NCI-H226 (cell line): ENCODE measurements at regions not wholly inside any gene's neighbourhood (a gene's known extent, or its start where the extent isn't known, plus 50 kb on each side); places are given as distances from the start of the nearest gene placed in this dataset.

ENCODE experiments used
- DNase-seq: peaks from one replicate; pipeline ENCODE4 v3.0.0-alpha.2; 2015

GRCh38 chr21:27261676-27262075 lies 294.8 kb upstream of the ADAMTS5 start:
- DNase-seq, result no peak

- no peak for DNase-seq
These were observed 293.8 kb upstream of the ADAMTS5 start for GRCh38 chr21:27260728-27261127.

- DNase-seq, result no peak
These were observed 292.0 kb upstream of the ADAMTS5 start for GRCh38 chr21:27258742-27259448.

DNA sequence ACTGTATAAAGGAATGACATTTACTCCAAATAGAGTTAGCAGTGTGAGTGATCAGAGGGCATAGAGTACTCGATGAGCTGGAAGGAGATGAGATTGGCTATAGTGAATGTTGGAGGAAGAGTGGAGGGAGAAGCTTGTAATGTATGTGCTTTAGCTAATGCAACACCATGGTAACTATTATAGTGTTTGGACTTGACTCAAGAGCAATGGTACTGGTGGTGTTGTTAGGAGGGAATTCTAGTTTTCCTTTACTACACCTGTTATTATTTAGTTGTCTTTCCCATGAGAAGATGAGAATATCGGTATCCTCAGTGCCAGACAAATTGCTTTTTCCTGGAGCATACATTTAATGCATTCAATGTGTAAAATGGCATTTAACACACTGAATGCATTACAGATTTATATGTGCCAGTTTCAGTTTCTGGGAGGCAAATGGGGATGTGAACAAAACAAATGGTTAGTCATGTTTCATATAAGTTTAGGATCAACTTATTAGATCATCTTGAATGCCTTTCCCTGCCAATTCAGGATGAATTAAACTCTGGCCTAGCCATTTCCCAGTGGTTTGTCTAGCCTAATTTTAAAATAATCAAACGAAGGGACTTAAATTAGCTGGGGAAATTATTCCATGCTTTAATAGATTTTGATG lies 291.1 kb upstream of the ADAMTS5 start:
- DNase-seq, result no peak

DNA sequence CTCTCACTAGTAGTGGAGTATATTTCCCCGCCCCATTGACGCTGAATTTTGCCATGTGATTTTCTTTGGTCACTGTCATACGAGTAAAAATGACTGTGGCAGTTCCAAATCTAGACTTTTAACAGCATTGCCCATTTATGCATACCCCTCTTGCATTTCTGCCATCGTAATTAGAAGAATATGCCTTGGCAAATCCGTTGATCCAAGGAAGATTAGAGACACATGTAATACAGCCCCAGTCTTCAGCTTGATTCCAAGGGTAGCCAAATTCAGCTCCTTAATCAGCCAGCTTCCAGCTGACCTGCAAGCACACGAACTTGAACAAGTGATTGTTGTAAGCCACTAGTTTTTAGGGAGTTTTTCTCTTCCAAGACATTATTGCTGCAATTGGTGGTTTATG lies 290.3 kb upstream of the ADAMTS5 start:
- no peak for DNase-seq

DNA sequence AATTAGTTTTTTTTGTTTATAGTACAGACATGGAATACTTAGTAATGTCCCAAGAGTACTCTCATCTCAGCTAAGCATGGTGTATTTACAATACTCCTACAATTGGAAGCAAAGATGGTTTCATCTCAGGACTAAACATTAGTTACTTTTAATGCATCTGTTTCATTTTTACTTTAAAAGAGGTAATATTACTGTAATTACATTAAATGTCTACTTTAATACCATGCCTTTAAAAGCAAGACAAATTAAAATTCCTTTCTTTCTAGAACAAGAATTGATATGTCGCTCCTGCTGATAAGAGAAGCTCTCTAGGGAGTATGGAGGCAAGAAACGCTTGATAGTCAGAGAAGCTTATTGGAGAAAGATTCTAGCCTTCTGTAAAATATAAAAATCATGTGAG lies 284.9 kb upstream of the ADAMTS5 start:
- DNase-seq, result no peak

- DNase-seq, result no peak
These were observed 283.5 kb upstream of the ADAMTS5 start for GRCh38 chr21:27250366-27250765.

GRCh38 chr21:27248814-27249213 lies 281.9 kb upstream of the ADAMTS5 start:
- no peak for DNase-seq

DNA sequence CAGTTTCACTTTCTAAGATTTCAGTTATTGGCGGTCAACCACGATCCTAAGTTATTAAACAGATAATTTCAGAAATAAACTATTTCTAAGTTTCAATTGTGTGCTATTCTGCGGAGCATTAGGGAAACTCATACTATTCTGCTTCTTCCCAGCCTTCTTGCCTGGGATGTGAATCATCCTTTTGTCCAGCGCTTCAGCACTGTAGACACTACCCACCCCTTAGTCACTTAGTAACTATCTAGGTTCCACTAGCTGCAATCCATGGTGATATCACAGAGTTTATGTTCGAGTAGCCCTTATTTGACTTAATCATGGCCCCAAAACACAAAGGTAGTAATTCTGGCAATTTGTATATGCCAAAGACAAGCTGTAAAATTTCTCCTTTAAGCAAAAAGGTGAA lies 279.9 kb upstream of the ADAMTS5 start:
- peak; percentile 64 for DNase-seq

DNA sequence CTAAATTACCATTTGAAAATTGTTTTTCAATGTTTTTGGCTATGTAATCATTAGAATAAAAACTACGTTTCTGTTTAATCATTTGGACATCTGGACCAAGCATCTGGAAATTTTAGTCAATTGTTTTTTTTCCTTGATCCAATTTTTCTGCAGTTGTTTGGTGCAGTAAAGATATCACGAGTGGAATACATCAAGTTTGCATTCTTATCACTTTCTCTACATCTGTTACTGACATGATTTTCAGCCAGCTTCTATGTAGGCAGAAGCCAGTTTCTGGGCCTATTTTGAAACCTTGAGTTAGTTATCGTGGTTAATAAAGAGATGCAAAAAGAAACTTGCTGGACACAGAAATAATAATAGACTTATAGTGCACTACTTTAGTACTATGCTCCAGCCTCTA lies 277.9 kb upstream of the ADAMTS5 start:
- DNase-seq, result no peak

DNA sequence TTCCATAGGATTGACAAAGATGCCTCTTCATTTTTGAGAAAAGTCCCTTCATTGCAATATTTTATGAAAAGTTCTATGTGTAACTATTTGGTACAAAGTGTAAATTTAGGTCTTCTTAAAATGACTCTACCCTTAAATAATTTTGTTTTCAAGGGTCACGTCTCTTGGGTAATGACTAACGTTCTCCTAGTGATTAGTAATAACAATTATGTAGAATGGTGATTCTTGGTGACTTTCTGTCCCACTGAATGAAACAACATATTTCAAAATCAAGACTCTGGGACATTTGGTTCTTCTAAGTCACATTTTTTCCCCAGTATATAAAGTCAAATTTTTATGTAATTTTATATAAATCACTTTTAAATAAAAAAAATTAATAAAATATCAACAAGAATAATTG lies 277.5 kb upstream of the ADAMTS5 start:
- DNase-seq, result no peak

DNA sequence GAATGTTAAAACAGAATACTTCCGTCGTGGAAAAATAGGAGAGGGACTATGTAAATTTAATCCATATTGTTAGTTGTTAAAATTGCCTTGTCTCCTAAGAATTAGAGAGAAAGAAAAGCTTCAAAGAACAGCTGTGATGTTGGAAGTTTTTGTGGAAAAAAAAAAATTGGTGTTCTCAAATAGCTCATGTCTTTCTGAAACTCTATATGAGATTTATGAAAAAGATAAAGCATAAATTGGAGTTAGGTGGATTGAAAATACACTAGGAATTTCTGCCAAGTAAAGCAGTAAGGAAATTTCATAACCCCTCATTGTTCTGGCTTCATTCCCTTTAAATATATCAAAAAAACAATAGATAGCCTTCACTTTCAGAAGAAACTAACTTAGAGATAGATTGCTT lies 274.0 kb upstream of the ADAMTS5 start:
- DNase-seq, result no peak

- DNase-seq, result no peak
These were observed 266.7 kb upstream of the ADAMTS5 start for GRCh38 chr21:27233514-27234115.

- no peak for DNase-seq
These were observed 259.1 kb upstream of the ADAMTS5 start for GRCh38 chr21:27225940-27226339.

GRCh38 chr21:27225151-27225550 lies 258.3 kb upstream of the ADAMTS5 start:
- DNase-seq, result no peak

GRCh38 chr21:27224169-27224568 lies 257.3 kb upstream of the ADAMTS5 start:
- DNase-seq, result no peak

DNA sequence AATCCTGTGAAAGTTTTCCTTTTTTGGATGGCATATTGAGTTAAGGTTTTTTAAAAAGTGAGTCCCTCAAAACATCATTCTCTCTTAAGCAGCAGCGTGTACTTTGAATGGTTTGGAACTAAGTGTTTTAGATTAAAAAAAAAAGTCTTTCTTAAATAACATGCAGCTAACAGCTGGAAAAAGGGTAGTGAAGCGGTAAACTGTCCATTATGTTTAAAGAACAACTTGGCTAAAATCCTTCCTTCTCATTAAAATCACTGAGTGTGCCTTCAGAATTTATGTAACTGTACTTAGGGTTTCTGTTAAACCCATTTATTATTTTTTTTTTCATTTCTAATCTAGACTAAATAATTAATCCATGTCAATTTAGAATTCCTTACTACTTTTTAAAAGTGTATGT lies 254.2 kb upstream of the ADAMTS5 start:
- no peak for DNase-seq

DNA sequence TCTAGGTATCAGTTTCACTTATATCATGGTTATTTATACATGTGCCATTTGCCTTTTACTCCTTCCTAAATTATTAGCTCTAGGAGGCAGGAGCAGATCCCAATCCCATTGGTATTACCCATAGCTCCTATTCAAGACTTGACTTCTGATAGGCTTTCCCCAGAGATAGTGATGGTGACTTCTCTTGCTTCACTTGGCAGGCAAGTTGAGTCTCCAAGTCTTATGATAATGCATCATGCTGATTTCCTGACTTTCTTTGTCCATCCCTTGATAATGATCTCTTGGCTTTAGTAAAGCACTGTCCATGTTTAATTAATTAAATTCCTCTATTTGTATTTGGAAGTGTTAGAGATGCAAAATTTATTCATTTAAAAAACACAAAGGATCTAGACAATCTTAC lies 253.5 kb upstream of the ADAMTS5 start:
- DNase-seq, result no peak

- peak; percentile 60 for DNase-seq
These were observed 252.2 kb upstream of the ADAMTS5 start for GRCh38 chr21:27219068-27219467.

DNA sequence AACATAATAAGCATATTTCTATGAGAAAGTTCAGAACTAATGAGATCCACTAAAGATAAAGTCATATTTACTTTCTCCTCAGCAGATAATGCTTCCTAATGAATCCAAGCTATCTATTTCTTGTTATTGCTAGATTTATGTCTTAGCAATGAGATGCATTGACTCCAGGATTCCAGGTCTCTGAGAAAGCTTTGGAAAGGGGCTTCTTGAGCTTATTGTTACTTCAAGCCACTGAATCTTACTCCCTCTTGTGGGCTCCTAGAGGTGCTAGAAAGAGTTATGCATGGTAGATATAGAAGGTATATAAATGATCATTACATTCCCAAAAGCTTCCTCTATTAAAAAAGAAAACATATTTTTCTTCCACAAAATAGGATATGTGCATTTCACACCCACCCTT lies 246.4 kb upstream of the ADAMTS5 start:
- no peak for DNase-seq

DNA sequence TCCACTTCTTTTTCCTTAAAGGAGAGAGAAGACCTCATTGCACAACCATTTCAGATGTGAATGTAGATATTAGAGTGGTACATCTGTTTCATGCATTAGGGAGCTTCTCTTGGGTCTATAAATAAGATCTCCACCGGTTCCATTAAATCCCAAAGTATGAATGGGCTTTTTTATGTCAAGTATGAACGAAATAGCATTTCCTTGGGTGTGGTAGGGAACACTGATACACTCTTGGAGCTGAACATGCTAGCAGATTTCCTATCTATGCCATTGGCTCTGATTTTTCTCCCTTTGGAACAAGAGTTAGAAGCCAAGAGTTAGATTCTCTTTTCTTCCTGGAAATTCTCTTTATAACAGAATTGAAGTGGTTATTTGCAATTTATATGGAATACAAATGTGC lies 245.6 kb upstream of the ADAMTS5 start:
- no peak for DNase-seq

DNA sequence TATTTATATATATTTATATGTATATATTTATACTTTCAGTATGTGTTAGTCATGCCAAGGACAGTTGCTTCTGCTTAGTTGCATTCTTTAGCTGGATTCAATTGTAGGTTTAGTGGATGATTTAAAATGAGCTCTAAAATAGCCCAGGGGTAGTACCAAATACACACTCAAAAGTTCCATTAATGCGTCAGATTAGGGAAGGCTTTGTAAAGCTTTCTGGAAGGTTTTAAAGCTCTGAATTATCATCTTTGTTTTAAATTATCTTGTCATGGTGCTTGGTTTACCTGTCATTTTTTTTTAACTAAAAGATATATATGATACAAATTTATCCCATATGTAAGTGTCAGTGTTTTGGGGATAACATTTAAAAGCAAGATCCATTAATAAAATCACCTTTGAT lies 242.7 kb upstream of the ADAMTS5 start:
- DNase-seq, result no peak

DNA sequence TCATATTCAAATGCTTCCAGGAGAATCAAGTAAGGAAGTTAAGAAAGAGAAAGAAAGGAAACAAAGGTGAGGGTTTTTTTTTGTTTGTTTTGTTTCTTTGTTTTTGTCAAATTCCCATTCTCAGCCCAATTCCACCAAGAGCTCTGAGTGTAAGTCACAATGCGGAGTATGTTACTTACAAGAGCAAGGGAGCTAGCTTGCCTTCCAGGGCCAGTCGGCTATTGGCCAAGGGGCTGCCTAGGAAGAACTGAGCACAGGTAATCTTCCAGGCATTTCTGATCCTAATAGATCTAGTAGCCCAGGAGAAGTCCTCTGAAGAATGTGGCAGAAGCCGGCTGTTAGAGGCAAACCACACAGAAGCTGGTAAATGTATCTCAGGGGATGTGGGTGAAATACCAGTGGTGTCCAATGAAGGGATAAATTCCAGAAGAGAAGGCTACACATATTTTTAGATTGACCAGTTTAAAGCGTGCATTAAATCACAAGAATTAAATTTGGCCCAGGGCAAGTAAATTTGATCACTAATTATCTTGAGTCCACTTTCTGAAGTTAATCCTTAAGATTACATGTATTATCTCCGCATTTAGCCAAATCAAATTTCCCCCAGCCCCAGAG lies 239.6 kb upstream of the ADAMTS5 start:
- DNase-seq, result peak; percentile 39

DNA sequence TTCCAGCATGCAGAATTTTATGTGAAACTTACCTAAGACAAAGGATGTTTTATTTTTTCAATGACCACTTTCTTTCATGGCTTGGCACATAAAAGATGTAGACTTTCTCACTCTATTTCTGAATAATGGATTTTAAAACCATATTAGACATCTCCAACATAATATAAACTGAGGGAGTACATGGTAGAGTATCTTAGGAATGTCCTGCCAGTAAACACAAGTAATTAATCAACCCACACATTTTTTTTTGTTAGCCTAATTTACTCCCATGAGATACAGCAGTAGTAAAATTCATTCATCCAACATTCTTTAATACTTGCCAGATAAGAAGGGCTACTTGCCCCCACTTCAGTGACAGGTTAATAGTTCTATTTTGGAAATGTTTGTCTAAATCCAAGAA lies 235.4 kb upstream of the ADAMTS5 start:
- DNase-seq, result peak; percentile 12
